ENCODE measurements at regions not wholly inside any gene's neighbourhood (a gene's known extent, or its start where the extent isn't known, plus 50 kb on each side); places are given as distances from the start of the nearest gene placed in this dataset.

DNA sequence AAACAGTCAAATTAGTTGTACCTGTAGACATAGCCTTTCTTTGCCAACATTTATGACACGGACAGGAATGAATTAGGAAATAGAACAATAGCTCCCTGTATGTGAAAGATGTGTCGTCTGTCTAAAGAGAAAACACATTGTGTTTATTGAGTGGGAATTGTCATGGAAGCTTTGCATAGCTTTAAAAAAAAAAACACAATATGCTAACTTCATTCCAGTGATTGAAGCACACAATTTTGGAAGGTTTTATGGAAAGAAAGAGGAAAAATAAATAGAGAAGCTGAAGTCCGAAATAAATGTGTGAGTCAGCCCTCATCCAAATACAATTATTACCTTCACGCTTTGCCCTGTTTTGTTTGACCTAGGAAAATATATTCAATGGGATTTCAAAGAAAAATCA is 1095.7 kb downstream of the TSN start:
- DNase-seq (ENCODE audit: low read depth in 4 of 4, low spot score in 1 of 4) = no peak

DNA sequence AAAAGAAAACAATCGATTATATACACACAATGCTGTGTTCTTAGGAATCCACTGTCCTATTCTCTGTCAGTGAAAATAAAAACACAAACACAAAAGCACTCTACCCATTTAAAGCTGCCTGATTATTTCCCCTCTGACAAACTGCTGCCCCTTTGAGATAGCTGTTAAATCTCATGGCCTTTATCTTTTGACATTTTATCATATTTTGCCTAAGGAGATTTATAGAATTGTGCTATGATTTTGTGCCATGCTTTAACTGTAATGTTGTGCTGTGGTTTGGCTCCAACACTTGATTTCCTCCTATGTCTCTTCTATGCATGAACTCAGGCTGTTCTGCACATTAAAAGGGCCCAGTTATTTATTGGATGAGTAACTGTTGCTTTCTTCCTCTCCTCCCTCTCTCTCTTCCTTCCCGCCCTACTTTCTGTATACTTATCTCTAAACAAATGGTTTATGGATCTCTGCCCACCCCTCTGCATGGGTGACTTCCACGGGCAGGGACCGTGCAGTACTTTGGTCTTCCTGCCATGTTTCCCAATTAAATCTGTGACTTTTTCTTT is 1096.6 kb downstream of the TSN start:
- no peak for DNase-seq (ENCODE audit: low read depth in 4 of 4, low spot score in 1 of 4)

- no peak for DNase-seq (ENCODE audit: low read depth in 4 of 4, low spot score in 1 of 4)
These were observed 1101.2 kb downstream of the TSN start for GRCh38 chr2:122856696-122857095.

GRCh38 chr2:122858075-122858702 is 1102.7 kb downstream of the TSN start:
- DNase-seq (ENCODE audit: low read depth in 4 of 4, low spot score in 1 of 4) = no peak

GRCh38 chr2:122858813-122859212 is 1103.4 kb downstream of the TSN start:
- no peak for DNase-seq (ENCODE audit: low read depth in 4 of 4, low spot score in 1 of 4)

DNA sequence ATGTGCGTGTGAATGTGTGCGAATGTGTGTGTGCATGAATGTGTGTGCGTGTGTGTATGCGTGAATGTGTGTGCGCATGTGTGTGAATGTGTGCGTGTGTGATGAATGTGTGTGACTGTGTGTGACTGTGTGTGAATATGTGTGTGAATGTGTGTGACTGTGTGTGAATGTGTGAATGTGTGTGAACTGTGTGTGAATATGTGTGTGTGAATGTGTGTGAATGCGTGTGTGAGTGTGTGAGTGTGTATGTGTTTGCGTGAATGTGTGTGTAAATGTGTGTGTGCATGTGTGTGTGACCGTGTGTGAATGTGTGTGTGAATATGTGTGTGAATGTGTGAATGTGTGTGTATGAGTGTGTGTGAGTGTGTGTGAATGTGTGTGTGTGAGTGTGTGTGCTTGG is 1103.8 kb downstream of the TSN start:
- no peak for DNase-seq (ENCODE audit: low read depth in 4 of 4, low spot score in 1 of 4)

GRCh38 chr2:122863532-122863931 is 1108.1 kb downstream of the TSN start:
- DNase-seq (ENCODE audit: low read depth in 4 of 4, low spot score in 1 of 4) = no peak

GRCh38 chr2:122864728-122865127 is 1109.3 kb downstream of the TSN start:
- DNase-seq (ENCODE audit: low read depth in 4 of 4, low spot score in 1 of 4) = no peak

DNA sequence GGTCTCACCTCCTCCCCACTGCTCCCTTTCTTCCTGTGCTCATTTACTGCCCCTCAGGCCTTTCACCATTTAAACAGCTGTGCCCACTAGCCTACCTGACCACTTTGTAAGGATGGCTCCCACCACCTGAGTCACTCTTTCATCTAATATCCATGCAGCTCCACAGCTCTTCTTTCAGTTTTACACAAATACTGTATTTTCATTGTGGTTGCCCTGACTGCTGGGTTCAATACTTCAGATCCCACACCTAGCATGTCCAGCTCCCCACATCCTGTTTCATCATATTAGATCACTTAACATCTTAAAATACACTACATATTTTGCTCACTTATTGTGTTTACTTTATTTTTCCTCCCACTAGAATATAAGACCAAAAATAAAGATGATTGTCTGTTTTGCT is 1110.6 kb downstream of the TSN start:
- no peak for DNase-seq (ENCODE audit: low read depth in 4 of 4, low spot score in 1 of 4)

- DNase-seq (ENCODE audit: low read depth in 4 of 4, low spot score in 1 of 4) = no peak
These were observed 1112.5 kb downstream of the TSN start for GRCh38 chr2:122867941-122868340.

DNA sequence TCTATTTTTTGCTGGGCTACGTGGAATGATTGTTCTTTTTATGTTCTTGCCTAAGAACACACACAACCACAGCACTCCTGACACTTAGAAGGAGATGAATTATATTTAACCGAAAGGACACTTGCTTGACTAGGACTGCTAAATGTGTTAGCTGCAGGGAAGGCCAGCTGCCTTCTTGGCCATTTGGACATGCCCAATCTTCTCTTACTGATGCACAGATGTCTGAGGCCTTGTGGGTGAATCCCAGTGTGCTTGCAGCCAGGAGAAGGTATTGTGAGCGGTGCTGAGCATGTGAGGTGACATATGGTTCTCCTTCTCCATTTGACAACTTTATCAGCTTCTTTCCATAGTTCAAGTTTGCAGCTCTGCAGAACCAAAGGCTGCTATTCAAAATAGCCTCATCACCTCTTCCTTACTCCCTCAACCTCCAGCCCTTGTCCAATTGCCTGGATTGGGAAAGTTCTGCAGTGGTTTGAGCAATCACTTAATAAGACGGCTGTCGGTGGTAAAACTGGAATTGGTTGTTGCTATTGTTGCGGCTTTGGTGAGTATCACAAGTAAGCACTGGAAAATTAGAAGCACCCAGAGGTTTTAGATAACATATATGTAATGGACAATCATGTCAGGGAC is 1113.3 kb downstream of the TSN start:
- DNase-seq (ENCODE audit: low read depth in 4 of 4, low spot score in 1 of 4) = no peak

DNA sequence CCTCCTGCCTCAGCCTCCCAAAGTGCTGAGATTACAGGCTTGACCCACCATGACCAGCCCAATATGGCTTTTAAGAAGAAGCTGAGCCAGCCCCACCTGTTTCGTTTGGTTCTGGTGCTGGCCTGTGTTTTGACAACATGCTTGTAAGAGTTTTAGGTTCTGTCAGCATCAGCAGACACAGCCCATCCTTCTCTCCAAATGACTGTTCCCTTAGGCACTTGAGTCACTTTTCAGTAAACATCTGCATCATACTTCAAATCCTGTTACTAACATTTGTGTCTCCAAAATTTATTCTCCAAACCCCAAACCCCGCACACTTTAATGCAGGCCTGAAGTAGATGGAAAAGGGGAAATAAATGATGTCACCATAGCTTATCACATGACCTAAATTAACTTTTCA is 1118.5 kb downstream of the TSN start:
- DNase-seq (ENCODE audit: low read depth in 4 of 4, low spot score in 1 of 4) = no peak

GRCh38 chr2:122875091-122875865 is 1119.8 kb downstream of the TSN start:
- no peak for DNase-seq (ENCODE audit: low read depth in 4 of 4, low spot score in 1 of 4)

DNA sequence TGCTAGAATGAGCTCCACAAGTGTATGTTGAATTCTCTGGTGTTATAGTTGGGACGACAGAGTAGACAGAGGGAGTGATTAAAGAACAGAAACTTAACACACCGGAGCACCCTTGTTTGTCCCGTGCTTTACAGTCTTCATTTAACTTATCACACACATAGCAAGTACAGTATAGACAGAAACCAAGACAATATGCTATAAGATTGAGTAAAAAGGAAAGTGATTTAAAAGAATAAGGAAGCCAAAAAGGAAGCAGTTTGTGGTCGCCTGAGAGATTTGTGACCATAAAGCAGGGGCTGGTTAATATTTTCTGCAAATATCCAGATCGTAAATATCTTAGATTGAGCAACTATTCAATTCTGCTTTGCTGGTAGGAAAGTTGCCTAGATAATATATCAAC is 1128.4 kb downstream of the TSN start:
- DNase-seq (ENCODE audit: low read depth in 4 of 4, low spot score in 1 of 4) = no peak

- DNase-seq (ENCODE audit: low read depth in 4 of 4, low spot score in 1 of 4) = no peak
These were observed 1129.4 kb downstream of the TSN start for GRCh38 chr2:122884889-122885288.

GRCh38 chr2:122885436-122885835 is 1130.0 kb downstream of the TSN start:
- DNase-seq (ENCODE audit: low read depth in 4 of 4, low spot score in 1 of 4) = no peak

DNA sequence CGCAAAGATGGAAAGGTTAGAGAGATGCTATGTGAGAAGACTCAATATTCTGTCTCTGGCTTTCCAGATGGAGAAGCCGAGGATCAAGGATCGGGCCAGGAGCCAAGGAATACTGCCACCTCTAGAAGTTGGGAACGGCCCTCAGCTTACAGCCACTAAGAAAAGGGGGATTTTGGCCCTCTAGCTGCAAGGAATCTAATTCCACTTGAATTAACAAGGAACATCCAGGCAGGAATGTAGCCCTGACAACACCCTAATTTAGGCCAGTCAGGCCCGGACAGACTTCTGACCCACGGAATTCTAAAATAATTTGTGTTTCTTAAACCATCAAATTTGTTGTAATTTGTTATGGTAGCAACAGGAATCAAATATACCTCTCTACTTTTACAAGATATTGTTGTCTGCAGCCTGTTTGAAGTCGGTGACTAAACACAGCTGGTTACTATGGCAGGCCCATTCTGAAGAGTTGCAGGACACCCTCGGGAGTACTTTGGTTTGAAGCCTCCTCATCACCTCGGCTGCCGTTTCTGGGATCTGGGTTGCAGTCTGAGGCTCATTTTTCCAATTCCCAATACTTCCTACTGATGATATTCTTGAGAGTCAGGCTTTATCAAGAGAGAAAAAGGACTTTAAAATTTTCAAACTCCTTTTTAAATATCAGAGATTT is 1131.2 kb downstream of the TSN start:
- no peak for DNase-seq (ENCODE audit: low read depth in 4 of 4, low spot score in 1 of 4)

- no peak for DNase-seq (ENCODE audit: low read depth in 4 of 4, low spot score in 1 of 4)
These were observed 1125.5 kb upstream of the CNTNAP5 start for GRCh38 chr2:122899614-122900013.

DNA sequence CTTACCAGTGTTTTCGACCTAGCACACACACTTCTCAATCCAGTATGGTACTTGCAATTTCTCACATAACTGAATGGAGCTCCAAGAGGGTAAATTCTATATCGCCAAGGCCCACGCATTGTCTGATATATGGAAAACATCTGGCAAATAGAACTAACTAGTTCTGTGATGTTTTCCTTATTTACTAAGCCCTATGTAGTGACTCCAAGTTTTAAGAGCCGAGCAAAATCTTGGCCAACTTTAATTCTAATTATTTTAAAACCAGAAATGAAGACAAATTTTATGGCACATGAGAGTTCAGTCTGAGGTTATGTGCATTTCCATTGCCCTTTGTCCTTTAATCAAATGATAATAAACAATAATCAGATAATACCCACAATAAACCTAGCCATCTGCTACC is 1119.7 kb upstream of the CNTNAP5 start:
- DNase-seq (ENCODE audit: low read depth in 4 of 4, low spot score in 1 of 4) = no peak

GRCh38 chr2:122908159-122908558 is 1116.9 kb upstream of the CNTNAP5 start:
- no peak for DNase-seq (ENCODE audit: low read depth in 4 of 4, low spot score in 1 of 4)

GRCh38 chr2:122927197-122927596 is 1097.9 kb upstream of the CNTNAP5 start:
- DNase-seq (ENCODE audit: low read depth in 4 of 4, low spot score in 1 of 4) = no peak

All from stimulated activated CD4-positive, alpha-beta T cell treated with anti-CD3 and anti-CD28 coated beads, Interleukin-1b, Interleukin-23, amount 100 ng/mL, for 24 hours (primary cell).